Breast epithelium (tissue), 4 donors: ENCODE measurements at regions not wholly inside any gene's neighbourhood (a gene's known extent, or its start where the extent isn't known, plus 50 kb on each side); places are given as distances from the start of the nearest gene placed in this dataset.

Experiments used
- DNase-seq, 2 donors: peaks; one replicate each; pipeline ENCODE4 v3.0.0-alpha.2; 2019; ENCODE audit warnings: low spot score in 2 of 2
- H3K27ac ChIP-seq, 2 donors: fragments of 200-600 bp; sonication (generic) in 1 of 2; one replicate each; pipeline ENCODE4 v1.5.1; 2016 to 2019; ENCODE audit warnings: mild to moderate bottlenecking in 1 of 2
- H3K27me3 ChIP-seq, 2 donors: fragments of 200-600 bp; sonication (generic) in 1 of 2; one replicate each; pipeline versions ENCODE4 v1.5.1 to v1.6.0; 2017 to 2019; ENCODE audit warnings: control low read depth in 1 of 2, mild to moderate bottlenecking in 1 of 2
- H3K36me3 ChIP-seq: fragments of 200-600 bp; one replicate; pipeline ENCODE4 v1.5.1; 2019
- H3K4me1 ChIP-seq, 2 donors: fragments of 200-600 bp; sonication (generic); one replicate each; pipeline ENCODE4 v1.5.1; 2016 to 2019; ENCODE audit warnings: control low read depth in 1 of 2
- H3K4me3 ChIP-seq, 3 donors: fragments of 200-600 bp; sonication (generic); 1 replicate in 2 of 3; 2 replicates in 1 of 3; pipeline ENCODE4 v1.5.1; 2016 to 2019; ENCODE audit warnings: mild to moderate bottlenecking in 3 of 3, moderate library complexity in 2 of 3
- H3K9me3 ChIP-seq, 2 donors: fragments of 200-600 bp; sonication (generic) in 1 of 2; one replicate each; pipeline ENCODE4 v1.5.1; 2016 to 2019; ENCODE audit warnings: control low read depth in 1 of 2
- POLR2A ChIP-seq: fragments of 450-650 bp; IDR thresholded peaks from one replicate; pipeline ENCODE4 v1.6.1; 2016; ENCODE audit warnings: antibody characterized with exemption, mild to moderate bottlenecking, moderate library complexity
- POLR2AphosphoS5 ChIP-seq, 3 donors: sonication (generic); formaldehyde crosslinking; IDR thresholded peaks; one replicate each; pipeline ENCODE4 v1.6.1; 2017; ENCODE audit warnings: antibody characterized with exemption in 3 of 3
- intact Hi-C: fragments of 100-400 bp; cut with DNase I; formaldehyde crosslinking; loops from one replicate; pipeline ENCODE4 v1.15.1; 2023; ENCODE audit warnings: low total_unique reads
- TF ChIP-seq, protein P1 (sequence below), 3 donors: fragments of 450-650 bp; IDR thresholded peaks; one replicate each; pipeline ENCODE4 v1.5.1; 2016 to 2017; ENCODE audit warnings: antibody characterized with exemption in 3 of 3, mild to moderate bottlenecking in 3 of 3, moderate library complexity in 3 of 3

DNA sequence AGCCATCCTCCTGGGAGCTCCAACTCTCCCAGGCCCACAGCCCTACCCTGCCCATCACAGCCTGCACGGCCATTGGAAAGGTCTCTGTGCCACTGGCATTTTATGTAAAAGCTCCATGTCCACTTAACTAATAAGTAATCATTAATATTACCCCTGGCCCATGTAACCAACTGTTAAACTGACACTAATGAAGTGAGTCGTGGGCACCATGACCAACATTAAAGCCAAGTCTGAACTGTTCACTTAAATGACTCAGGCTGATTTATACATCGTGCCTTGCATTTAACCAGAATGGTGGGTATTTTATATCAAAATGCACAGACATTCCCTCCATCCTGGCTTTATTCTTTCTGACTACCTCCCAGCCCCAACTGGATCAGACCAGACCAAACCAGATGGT is 229.3 kb downstream of the SOX9 start:
- intact Hi-C loops = no loop called here
- no peaks in the 10 kb centered on the region for H3K9me3 ChIP-seq
- no peaks in the 10 kb centered on the region for H3K36me3 ChIP-seq
- TF ChIP-seq, protein P1, sequence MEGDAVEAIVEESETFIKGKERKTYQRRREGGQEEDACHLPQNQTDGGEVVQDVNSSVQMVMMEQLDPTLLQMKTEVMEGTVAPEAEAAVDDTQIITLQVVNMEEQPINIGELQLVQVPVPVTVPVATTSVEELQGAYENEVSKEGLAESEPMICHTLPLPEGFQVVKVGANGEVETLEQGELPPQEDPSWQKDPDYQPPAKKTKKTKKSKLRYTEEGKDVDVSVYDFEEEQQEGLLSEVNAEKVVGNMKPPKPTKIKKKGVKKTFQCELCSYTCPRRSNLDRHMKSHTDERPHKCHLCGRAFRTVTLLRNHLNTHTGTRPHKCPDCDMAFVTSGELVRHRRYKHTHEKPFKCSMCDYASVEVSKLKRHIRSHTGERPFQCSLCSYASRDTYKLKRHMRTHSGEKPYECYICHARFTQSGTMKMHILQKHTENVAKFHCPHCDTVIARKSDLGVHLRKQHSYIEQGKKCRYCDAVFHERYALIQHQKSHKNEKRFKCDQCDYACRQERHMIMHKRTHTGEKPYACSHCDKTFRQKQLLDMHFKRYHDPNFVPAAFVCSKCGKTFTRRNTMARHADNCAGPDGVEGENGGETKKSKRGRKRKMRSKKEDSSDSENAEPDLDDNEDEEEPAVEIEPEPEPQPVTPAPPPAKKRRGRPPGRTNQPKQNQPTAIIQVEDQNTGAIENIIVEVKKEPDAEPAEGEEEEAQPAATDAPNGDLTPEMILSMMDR (IDR thresholded peaks at IDR 0.05) = no peak
- TF ChIP-seq POLR2AphosphoS5 (IDR thresholded peaks at IDR 0.05) (no peak), POLR2A (no peak)
- H3K27ac ChIP-seq = no peak overlapping the region
- no peaks in the 10 kb centered on the region for H3K4me1 ChIP-seq
- DNase-seq = no peak
- no peak overlapping the region for H3K4me3 ChIP-seq
- H3K27me3 ChIP-seq = no peaks in the 10 kb centered on the region

DNA sequence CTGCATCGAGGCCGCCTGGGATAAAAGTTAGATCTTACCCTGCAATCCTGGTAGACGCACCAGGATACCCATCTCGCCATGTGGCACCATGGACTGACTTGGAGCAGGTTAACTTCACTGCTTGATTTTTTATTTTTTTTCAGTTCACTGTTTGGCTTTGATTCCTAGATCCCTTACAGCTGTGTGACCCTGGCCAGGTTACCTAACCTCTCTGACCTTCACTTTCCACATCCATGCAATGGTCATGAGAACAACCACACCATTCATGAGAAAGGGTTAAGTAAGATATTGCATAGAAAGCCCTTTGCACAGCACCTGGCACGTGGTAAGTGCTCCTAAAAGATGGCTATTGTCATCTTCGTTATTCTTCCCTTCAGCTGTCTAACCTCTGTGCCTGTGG is 230.5 kb downstream of the SOX9 start:
- intact Hi-C loops = no loop called here
- H3K36me3 ChIP-seq = no peaks in the 10 kb centered on the region
- no peak overlapping the region for H3K27ac ChIP-seq
- no peaks in the 10 kb centered on the region for H3K4me1 ChIP-seq
- no peaks in the 10 kb centered on the region for H3K27me3 ChIP-seq
- no peaks in the 10 kb centered on the region for H3K9me3 ChIP-seq
- no peak for DNase-seq
- no peak overlapping the region for H3K4me3 ChIP-seq
- no peak for TF ChIP-seq POLR2AphosphoS5 (IDR thresholded peaks at IDR 0.05)
- no peak for TF ChIP-seq POLR2A
- TF ChIP-seq, protein P1 (IDR thresholded peaks at IDR 0.05) = no peak

DNA sequence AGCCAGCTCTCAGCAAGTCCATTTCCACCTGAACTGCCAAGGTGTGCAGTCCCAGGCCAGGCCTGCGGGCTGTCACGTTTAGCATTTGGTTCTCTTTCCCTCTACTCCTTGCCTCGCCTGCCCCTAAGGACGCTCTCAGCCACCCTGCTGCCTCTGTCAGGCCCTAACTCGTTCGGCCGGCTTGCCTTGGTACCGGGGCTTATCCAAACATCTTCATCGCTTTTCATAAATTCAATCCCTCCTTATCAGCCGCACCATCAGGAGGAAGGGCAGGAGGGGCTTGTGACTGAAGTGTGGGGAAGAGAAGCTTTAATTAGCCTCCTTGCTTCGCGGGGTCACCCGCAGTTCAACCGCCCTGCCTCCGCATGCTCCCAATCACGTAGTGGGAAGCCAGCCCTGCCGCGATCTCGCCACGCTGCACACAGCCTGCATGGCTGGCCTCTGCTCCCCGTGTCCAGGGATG is 231.1 kb downstream of the SOX9 start:
- intact Hi-C loops = no loop called here
- Histone ChIP-seq H3K27me3 (no peaks in the 10 kb centered on the region), H3K9me3 (no peaks in the 10 kb centered on the region), H3K4me3 (no peak overlapping the region), H3K27ac (no peak overlapping the region), H3K4me1 (no peaks in the 10 kb centered on the region), H3K36me3 (no peaks in the 10 kb centered on the region)
- TF ChIP-seq, protein P1 (IDR thresholded peaks at IDR 0.05) = peak in 1 of 3 donors; percentile 14
- TF ChIP-seq POLR2A (no peak), POLR2AphosphoS5 (IDR thresholded peaks at IDR 0.05) (no peak)
- DNase-seq = no peak

DNA sequence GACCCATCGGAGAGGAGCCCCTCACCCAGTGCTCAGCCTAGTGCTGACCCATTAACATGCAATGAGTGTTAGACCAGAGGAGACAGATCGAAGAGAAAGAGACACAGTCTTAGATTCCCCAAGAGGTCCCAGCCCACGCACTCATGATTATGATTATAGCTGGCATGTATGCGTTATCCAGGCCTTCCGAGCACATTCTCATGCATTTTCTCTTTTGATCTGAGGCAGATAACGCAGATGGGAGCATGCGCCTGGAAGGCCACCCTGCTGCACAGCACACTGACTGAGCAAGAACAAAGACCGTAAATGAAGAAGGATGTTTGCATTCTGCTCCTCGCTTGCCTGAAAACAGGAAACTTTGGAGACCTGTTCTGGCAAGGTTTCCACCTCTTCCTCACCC is 232.7 kb downstream of the SOX9 start:
- Histone ChIP-seq H3K27me3 (no peaks in the 10 kb centered on the region), H3K4me1 (no peaks in the 10 kb centered on the region), H3K4me3 (no peak overlapping the region), H3K27ac (no peak overlapping the region), H3K36me3 (no peaks in the 10 kb centered on the region), H3K9me3 (no peaks in the 10 kb centered on the region)
- no peak for DNase-seq
- intact Hi-C loops = no loop called here
- TF ChIP-seq, protein P1 (IDR thresholded peaks at IDR 0.05) = no peak
- TF ChIP-seq POLR2A (no peak), POLR2AphosphoS5 (IDR thresholded peaks at IDR 0.05) (no peak)

DNA sequence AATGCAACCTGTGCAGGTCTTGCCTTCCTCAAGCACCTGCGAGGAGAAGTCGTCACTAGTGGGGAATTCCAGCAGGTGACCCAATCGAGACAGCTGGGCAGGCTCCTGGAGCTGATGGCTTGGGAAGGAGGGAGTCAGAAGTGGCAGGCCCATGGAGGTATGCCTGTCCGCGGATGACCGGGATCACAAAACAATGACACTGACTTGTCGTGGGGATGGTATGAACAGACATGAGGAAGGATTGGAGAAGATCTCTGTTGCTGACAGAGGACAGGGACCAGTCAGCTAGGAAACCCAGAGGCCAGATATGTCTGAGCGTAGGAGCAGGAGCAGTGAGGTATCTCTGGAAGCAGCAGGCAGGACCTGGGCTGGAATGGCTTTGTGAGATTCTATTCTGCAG is 233.3 kb downstream of the SOX9 start:
- no peaks in the 10 kb centered on the region for H3K4me1 ChIP-seq
- no peak for TF ChIP-seq POLR2AphosphoS5 (IDR thresholded peaks at IDR 0.05)
- TF ChIP-seq, protein P1 (IDR thresholded peaks at IDR 0.05) = no peak
- no peak for TF ChIP-seq POLR2A
- H3K4me3 ChIP-seq = no peak overlapping the region
- no peaks in the 10 kb centered on the region for H3K9me3 ChIP-seq
- intact Hi-C loops = no loop called here
- H3K27ac ChIP-seq = no peak overlapping the region
- no peak for DNase-seq
- no peaks in the 10 kb centered on the region for H3K27me3 ChIP-seq
- no peaks in the 10 kb centered on the region for H3K36me3 ChIP-seq
